Hepatocyte (in vitro differentiated cells): ENCODE measurements at regions not wholly inside any gene's neighbourhood (a gene's known extent, or its start where the extent isn't known, plus 50 kb on each side); places are given as distances from the start of the nearest gene placed in this dataset.

Experiments
- DNase-seq: peaks from one replicate; pipeline ENCODE4 v3.0.0-alpha.2; 2016; ENCODE audit warnings: low spot score
- H2AFZ ChIP-seq: fragments of 200-600 bp; sonication (generic); 2 replicates; pipeline ENCODE4 v1.6.0; 2016; ENCODE audit warnings: antibody characterized with exemption, mild to moderate bottlenecking
- H3K27ac ChIP-seq: fragments of 200-600 bp; sonication (generic); 2 replicates; pipeline ENCODE4 v1.5.1; 2016; ENCODE audit warnings: mild to moderate bottlenecking
- H3K27me3 ChIP-seq: fragments of 200-600 bp; sonication (generic); 2 replicates; pipeline ENCODE4 v1.6.1; 2016
- H3K36me3 ChIP-seq: fragments of 200-600 bp; sonication (generic); replicated peaks from 2 replicates; pipeline ENCODE4 v1.5.1; 2016; ENCODE audit warnings: low read depth; ENCODE audit not compliant: insufficient read depth
- H3K4me1 ChIP-seq: fragments of 200-600 bp; sonication (generic); 2 replicates; pipeline ENCODE4 v1.5.1; 2016; ENCODE audit warnings: mild to moderate bottlenecking, moderate library complexity; ENCODE audit not compliant: insufficient read depth
- H3K4me2 ChIP-seq: fragments of 200-600 bp; sonication (generic); 2 replicates; pipeline ENCODE4 v1.6.0; 2016
- H3K4me3 ChIP-seq: fragments of 200-600 bp; sonication (generic); 2 replicates; pipeline ENCODE4 v1.5.1; 2016; ENCODE audit warnings: mild to moderate bottlenecking
- H3K79me2 ChIP-seq: fragments of 200-600 bp; sonication (generic); 2 replicates; pipeline ENCODE4 v1.6.0; 2017; ENCODE audit warnings: mild to moderate bottlenecking
- H3K9me2 ChIP-seq: fragments of 200-600 bp; sonication (generic); replicated peaks from 2 replicates; pipeline ENCODE4 v1.6.0; 2017; ENCODE audit warnings: mild to moderate bottlenecking; ENCODE audit not compliant: insufficient read depth
- H3K9me3 ChIP-seq: fragments of 200-600 bp; sonication (generic); 2 replicates; pipeline ENCODE4 v1.5.1; 2016; ENCODE audit warnings: low read depth, mild to moderate bottlenecking
- H4K20me1 ChIP-seq: fragments of 200-600 bp; sonication (generic); 2 replicates; pipeline ENCODE4 v1.6.0; 2016; ENCODE audit warnings: mild to moderate bottlenecking; ENCODE audit not compliant: insufficient read depth, poor library complexity, severe bottlenecking
- CTCF ChIP-seq: fragments of 200-600 bp; sonication (generic); IDR thresholded peaks from 2 replicates; pipeline ENCODE4 v1.5.1; 2016; ENCODE audit warnings: antibody characterized with exemption, mild to moderate bottlenecking; ENCODE audit not compliant: poor library complexity
- EZH2 ChIP-seq: fragments of 200-600 bp; sonication (generic); IDR thresholded peaks from 2 replicates; pipeline ENCODE4 v1.6.1; 2016; ENCODE audit warnings: antibody characterized with exemption, mild to moderate bottlenecking, borderline replicate concordance
- EZH2phosphoT487 ChIP-seq: fragments of 200-600 bp; sonication (generic); IDR thresholded peaks from one replicate; pipeline ENCODE4 v1.6.1; 2018; ENCODE audit warnings: antibody characterized with exemption, mild to moderate bottlenecking, low read depth, moderate library complexity; ENCODE audit not compliant: unreplicated experiment, severe bottlenecking
- WGBS: methylation state at CpG from one replicate; pipeline ENCODE4 v1.1.6; 2016; ENCODE audit warnings: low lambda C conversion rate; ENCODE audit errors: missing lambda C conversion rate; 5-methylcytosine and 5-hydroxymethylcytosine counted together

GRCh38 chr18:43486462-43486861, 209.2 kb upstream of the SYT4 start:
- Histone ChIP-seq H3K27ac (no peak overlapping the region), H3K9me2 (no peaks in the 10 kb centered on the region), H3K79me2 (no peaks in the 10 kb centered on the region), H4K20me1 (no peaks in the 10 kb centered on the region), H3K9me3 (no peaks in the 10 kb centered on the region), H2AFZ (no peak overlapping the region), H3K27me3 (no peaks in the 10 kb centered on the region), H3K4me3 (no peak overlapping the region), H3K36me3 (no peaks in the 10 kb centered on the region), H3K4me2 (no peak overlapping the region), H3K4me1 (no peaks in the 10 kb centered on the region)
- 96% methylated on average over 4 of the region's 4 CpGs for WGBS
- DNase-seq: no peak
- TF ChIP-seq EZH2phosphoT487: no peak
- TF ChIP-seq CTCF: no peak

- no peaks in the 10 kb centered on the region for H3K36me3 ChIP-seq
- no peaks in the 10 kb centered on the region for H3K27me3 ChIP-seq
- no peak overlapping the region for H3K27ac ChIP-seq
- TF ChIP-seq EZH2phosphoT487: no peak
- no peak for TF ChIP-seq CTCF
- no peak for TF ChIP-seq EZH2
- H3K9me2 ChIP-seq: no peaks in the 10 kb centered on the region
- H2AFZ ChIP-seq: no peak overlapping the region
- H3K4me3 ChIP-seq: no peak overlapping the region
- H3K4me2 ChIP-seq: no peak overlapping the region
- no peaks in the 10 kb centered on the region for H4K20me1 ChIP-seq
- 60% methylated on average over 2 of the region's 2 CpGs for WGBS
- no peaks in the 10 kb centered on the region for H3K4me1 ChIP-seq
- H3K79me2 ChIP-seq: no peaks in the 10 kb centered on the region
- H3K9me3 ChIP-seq: no peaks in the 10 kb centered on the region
- no peak for DNase-seq
Observed at GRCh38 chr18:43501099-43501498, 223.8 kb upstream of the SYT4 start.

GRCh38 chr18:43506935-43507334, 229.6 kb upstream of the SYT4 start:
- Histone ChIP-seq H3K9me2 (no peaks in the 10 kb centered on the region), H3K36me3 (no peaks in the 10 kb centered on the region), H3K4me1 (no peaks in the 10 kb centered on the region), H4K20me1 (no peaks in the 10 kb centered on the region), H2AFZ (no peak overlapping the region), H3K79me2 (no peaks in the 10 kb centered on the region), H3K4me2 (no peak overlapping the region), H3K4me3 (no peak overlapping the region), H3K27ac (no peak overlapping the region), H3K27me3 (no peaks in the 10 kb centered on the region), H3K9me3 (no peaks in the 10 kb centered on the region)
- TF ChIP-seq EZH2 (no peak), EZH2phosphoT487 (no peak), CTCF (no peak)
- DNase-seq: no peak

- WGBS: 55% methylated on average over 4 of the region's 4 CpGs
- Histone ChIP-seq H3K27ac (no peak overlapping the region), H3K4me3 (no peak overlapping the region), H2AFZ (no peak overlapping the region), H3K9me2 (no peaks in the 10 kb centered on the region), H3K9me3 (no peaks in the 10 kb centered on the region), H3K79me2 (no peaks in the 10 kb centered on the region), H4K20me1 (no peaks in the 10 kb centered on the region), H3K36me3 (no peaks in the 10 kb centered on the region), H3K4me2 (no peak overlapping the region), H3K27me3 (no peaks in the 10 kb centered on the region), H3K4me1 (no peaks in the 10 kb centered on the region)
- no peak for DNase-seq
- TF ChIP-seq CTCF (no peak), EZH2 (no peak), EZH2phosphoT487 (no peak)
Observed at GRCh38 chr18:43507842-43508481, 230.7 kb upstream of the SYT4 start.
